HG02763 (cell line): ENCODE measurements at regions not wholly inside any gene's neighbourhood (a gene's known extent, or its start where the extent isn't known, plus 50 kb on each side); places are given as distances from the start of the nearest gene placed in this dataset.
"Not testable (repeated sequence)": the region's sequence is repeated elsewhere in the genome, so short reads cannot be mapped to it uniquely, and the experiment has no call there.

Experiments used
- ATAC-seq: cut with Tn5 transposase; IDR thresholded peaks from one replicate; pipeline ENCODE4 v1.9.1; 2021; ENCODE audit warnings: mild to moderate bottlenecking, moderate library complexity; ENCODE audit not compliant: unreplicated experiment

GRCh38 chr9:105021917-105022316, 94.0 kb upstream of the ABCA1 start:
- ATAC-seq, result no peak

- not testable (repeated sequence) for ATAC-seq
Measured at GRCh38 chr9:105022545-105022944, 94.6 kb upstream of the ABCA1 start.

GRCh38 chr9:105023788-105024187, 95.8 kb upstream of the ABCA1 start:
- no peak for ATAC-seq

GRCh38 chr9:105024529-105024928, 96.6 kb upstream of the ABCA1 start:
- no peak for ATAC-seq

- ATAC-seq, result no peak
Measured at GRCh38 chr9:105026451-105026850, 98.5 kb upstream of the ABCA1 start.

GRCh38 chr9:105027084-105027483, 99.1 kb upstream of the ABCA1 start:
- ATAC-seq, result no peak

GRCh38 chr9:105030285-105030684, 102.3 kb upstream of the ABCA1 start:
- no peak for ATAC-seq

- no peak for ATAC-seq
Measured at GRCh38 chr9:105037139-105037538, 109.2 kb upstream of the ABCA1 start.

GRCh38 chr9:105038051-105038450, 110.1 kb upstream of the ABCA1 start:
- ATAC-seq, result no peak

GRCh38 chr9:105039175-105039799, 111.3 kb upstream of the ABCA1 start:
- ATAC-seq, result no peak

GRCh38 chr9:105043370-105043936, 115.5 kb upstream of the ABCA1 start:
- no peak for ATAC-seq

- ATAC-seq, result no peak
Measured at GRCh38 chr9:105044518-105044917, 116.6 kb upstream of the ABCA1 start.

- ATAC-seq, result no peak
Measured at GRCh38 chr9:105046907-105047741, 119.2 kb upstream of the ABCA1 start.

- no peak for ATAC-seq
Measured at GRCh38 chr9:105047742-105048041, 119.7 kb upstream of the ABCA1 start.

GRCh38 chr9:105048331-105048730, 120.4 kb upstream of the ABCA1 start:
- ATAC-seq, result no peak

- no peak for ATAC-seq
Measured at GRCh38 chr9:105050296-105050695, 122.3 kb upstream of the ABCA1 start.

- no peak for ATAC-seq
Measured at GRCh38 chr9:105051897-105052296, 123.9 kb upstream of the ABCA1 start.

- ATAC-seq, result no peak
Measured at GRCh38 chr9:105052346-105052745, 124.4 kb upstream of the ABCA1 start.

GRCh38 chr9:105053209-105053652, 125.3 kb upstream of the ABCA1 start:
- ATAC-seq, result no peak

- ATAC-seq, result no peak
Measured at GRCh38 chr9:105054491-105054890, 126.5 kb upstream of the ABCA1 start.

GRCh38 chr9:105055917-105056316, 128.0 kb upstream of the ABCA1 start:
- ATAC-seq, result no peak

GRCh38 chr9:105057551-105057950, 129.6 kb upstream of the ABCA1 start:
- ATAC-seq, result no peak
